Chondrocyte (in vitro differentiated cells): ENCODE measurements at regions not wholly inside any gene's neighbourhood (a gene's known extent, or its start where the extent isn't known, plus 50 kb on each side); places are given as distances from the start of the nearest gene placed in this dataset.

ENCODE experiments used
- DNase-seq: peaks from one replicate; pipeline ENCODE4 v3.0.0; 2021; ENCODE audit warnings: mixed read lengths, low spot score
- H3K27ac Mint-ChIP-seq: one replicate; pipeline ENCODE4 v1.8.0; 2021; ENCODE audit warnings: mild to moderate bottlenecking, moderate library complexity, mixed read lengths; ENCODE audit not compliant: unreplicated experiment
- H3K27me3 Mint-ChIP-seq: 2 replicates; pipeline ENCODE4 v1.8.0; 2021; ENCODE audit warnings: low read depth, mixed read lengths
- H3K36me3 Mint-ChIP-seq: 2 replicates; pipeline ENCODE4 v1.8.0; 2021; ENCODE audit warnings: low read depth, mixed read lengths
- H3K4me1 Mint-ChIP-seq: 2 replicates; pipeline ENCODE4 v1.8.0; 2021; ENCODE audit warnings: low read depth, mild to moderate bottlenecking, mixed read lengths
- H3K4me3 Mint-ChIP-seq: one replicate; pipeline ENCODE4 v1.8.0; 2021; ENCODE audit warnings: mild to moderate bottlenecking, moderate library complexity, mixed read lengths; ENCODE audit not compliant: unreplicated experiment
- H3K9me3 Mint-ChIP-seq: 2 replicates; pipeline ENCODE4 v1.8.0; 2021; ENCODE audit warnings: low read depth, mixed read lengths
- TF ChIP-seq, protein P1 (sequence below): fragments of 200-600 bp; sonication (generic); IDR thresholded peaks from 2 replicates; pipeline ENCODE4 v1.5.0; 2021; ENCODE audit warnings: antibody characterized with exemption, mild to moderate bottlenecking, moderate library complexity

DNA sequence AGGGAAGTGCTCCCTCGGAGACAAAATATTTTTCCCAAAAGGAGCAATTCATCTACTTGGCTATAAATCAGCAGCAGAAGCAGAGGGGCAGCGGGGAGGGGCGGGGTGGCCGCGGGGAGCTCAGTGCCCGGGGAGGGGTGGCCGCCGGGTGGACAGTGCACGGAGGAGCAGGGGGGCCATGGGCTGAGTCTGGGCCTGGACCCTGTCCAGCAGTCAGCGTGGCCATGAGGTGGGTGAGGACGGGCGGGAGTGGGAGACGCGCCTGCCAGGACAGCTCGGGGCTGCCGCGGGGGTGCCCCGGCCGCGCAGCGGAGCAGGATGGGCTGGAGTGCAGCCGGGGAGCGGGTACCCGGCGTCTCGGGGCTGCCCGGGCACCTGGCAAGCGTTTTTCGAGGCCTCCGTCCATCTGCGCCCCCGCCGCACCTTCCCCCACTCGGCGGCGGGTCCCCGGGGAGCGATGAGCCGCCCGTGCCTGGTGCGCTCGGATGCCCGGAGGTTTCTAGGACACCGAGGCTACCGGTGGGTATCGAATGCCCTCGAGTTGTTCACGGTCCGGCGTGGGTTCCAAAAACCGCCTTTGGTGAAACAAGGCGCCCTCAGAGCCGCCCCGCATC lies 229.5 kb downstream of the THBS2 start:
- Mint-ChIP-seq H3K4me3 (no peak overlapping the region), H3K27me3 (no peaks in the 10 kb centered on the region), H3K36me3 (peaks cover 1% of the 10 kb centered on the region), H3K4me1 (peaks cover 12% of the 10 kb centered on the region), H3K9me3 (no peaks in the 10 kb centered on the region), H3K27ac (no peak overlapping the region)
- TF ChIP-seq, protein P1, sequence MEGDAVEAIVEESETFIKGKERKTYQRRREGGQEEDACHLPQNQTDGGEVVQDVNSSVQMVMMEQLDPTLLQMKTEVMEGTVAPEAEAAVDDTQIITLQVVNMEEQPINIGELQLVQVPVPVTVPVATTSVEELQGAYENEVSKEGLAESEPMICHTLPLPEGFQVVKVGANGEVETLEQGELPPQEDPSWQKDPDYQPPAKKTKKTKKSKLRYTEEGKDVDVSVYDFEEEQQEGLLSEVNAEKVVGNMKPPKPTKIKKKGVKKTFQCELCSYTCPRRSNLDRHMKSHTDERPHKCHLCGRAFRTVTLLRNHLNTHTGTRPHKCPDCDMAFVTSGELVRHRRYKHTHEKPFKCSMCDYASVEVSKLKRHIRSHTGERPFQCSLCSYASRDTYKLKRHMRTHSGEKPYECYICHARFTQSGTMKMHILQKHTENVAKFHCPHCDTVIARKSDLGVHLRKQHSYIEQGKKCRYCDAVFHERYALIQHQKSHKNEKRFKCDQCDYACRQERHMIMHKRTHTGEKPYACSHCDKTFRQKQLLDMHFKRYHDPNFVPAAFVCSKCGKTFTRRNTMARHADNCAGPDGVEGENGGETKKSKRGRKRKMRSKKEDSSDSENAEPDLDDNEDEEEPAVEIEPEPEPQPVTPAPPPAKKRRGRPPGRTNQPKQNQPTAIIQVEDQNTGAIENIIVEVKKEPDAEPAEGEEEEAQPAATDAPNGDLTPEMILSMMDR, result no peak
- DNase-seq, result no peak

DNA sequence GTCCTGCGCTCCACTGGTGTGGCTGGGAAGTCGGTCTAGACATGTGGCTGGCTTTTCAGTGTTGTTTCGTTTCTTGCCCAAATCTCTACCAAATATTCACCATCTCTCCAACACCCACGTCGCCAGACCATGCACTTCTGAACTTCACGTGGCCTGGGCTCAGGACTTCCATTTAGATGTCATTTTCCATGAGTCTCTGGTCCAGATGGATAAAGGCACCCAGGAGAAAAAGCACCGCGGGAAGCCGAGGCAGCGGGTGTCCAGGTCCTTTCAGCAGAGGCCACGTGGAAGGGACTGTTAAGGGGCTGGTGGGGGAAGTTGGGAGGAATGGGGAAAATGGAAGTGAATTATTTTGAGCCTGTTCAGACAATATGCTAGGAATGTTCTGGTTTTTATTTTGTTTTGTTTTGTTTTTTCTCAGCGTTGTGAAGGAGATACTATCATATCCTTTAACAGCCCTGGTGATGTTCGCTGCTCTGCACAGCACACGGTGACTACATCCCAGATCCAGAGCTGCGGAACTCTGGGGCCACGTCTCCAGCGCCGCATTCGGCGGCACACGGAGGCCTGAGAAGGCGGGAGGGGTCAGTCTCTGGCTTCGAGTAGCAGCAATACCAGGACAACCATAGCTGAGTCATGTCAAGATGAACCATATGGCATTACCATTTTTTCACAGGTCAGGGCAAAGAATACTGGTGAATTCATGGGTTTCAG lies 230.3 kb downstream of the THBS2 start:
- H3K36me3 Mint-ChIP-seq, result peaks cover 1% of the 10 kb centered on the region
- H3K9me3 Mint-ChIP-seq, result no peaks in the 10 kb centered on the region
- no peak for DNase-seq
- H3K27ac Mint-ChIP-seq, result peak overlapping the region; percentile 70
- no peaks in the 10 kb centered on the region for H3K27me3 Mint-ChIP-seq
- no peak overlapping the region for H3K4me3 Mint-ChIP-seq
- peaks cover 11% of the 10 kb centered on the region for H3K4me1 Mint-ChIP-seq
- TF ChIP-seq, protein P1, result no peak

DNA sequence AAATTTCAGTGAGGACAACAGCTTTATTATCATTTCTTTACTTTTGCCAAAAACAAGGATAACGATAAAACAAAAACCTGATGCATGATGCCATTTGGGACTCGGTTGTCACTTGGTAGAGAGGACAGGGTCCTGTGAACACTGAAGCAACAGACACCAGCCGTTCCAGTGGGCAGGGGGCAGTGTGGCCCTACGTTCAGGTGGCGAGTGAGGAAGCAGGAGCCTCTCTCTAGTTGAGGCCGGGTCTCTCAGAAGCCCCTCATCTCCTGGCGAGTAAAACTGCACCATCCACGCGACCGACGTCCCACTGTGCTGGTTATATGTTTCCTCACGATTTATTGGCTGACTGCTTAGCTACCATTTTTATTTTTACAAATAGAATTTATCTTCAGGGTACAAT lies 231.6 kb downstream of the THBS2 start:
- no peak overlapping the region for H3K4me3 Mint-ChIP-seq

DNA sequence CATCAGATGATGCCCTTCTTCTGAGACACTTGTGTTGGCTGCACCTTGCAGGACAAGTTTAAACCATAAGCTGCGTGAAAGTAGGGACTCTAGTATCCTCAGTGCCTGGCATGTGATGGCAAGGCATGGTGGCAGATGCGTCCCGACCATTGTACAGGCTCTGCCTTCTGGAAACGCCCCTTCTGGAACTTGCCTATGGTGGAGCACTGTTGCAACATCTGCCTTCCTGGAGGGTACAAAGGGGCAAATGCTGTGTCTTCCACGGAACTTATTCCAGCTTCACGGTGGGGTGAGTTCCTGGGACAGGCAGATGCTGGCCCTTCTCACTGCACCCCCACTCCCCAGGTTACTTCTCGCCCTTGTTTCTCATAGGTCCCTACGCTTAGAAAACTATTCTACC lies 232.8 kb downstream of the THBS2 start:
- DNase-seq, result no peak
- Mint-ChIP-seq H3K27ac (no peak overlapping the region), H3K9me3 (peaks cover 19% of the 10 kb centered on the region), H3K36me3 (peaks cover 10% of the 10 kb centered on the region), H3K4me1 (peaks cover 14% of the 10 kb centered on the region), H3K27me3 (no peaks in the 10 kb centered on the region), H3K4me3 (no peak overlapping the region)
- TF ChIP-seq, protein P1, result no peak

More for the DNA sequence above, 231.6 kb downstream of the THBS2 start:
- peaks cover 14% of the 10 kb centered on the region for H3K4me1 Mint-ChIP-seq
- H3K36me3 Mint-ChIP-seq, result peaks cover 4% of the 10 kb centered on the region
- peaks cover 9% of the 10 kb centered on the region for H3K9me3 Mint-ChIP-seq
- H3K27me3 Mint-ChIP-seq, result no peaks in the 10 kb centered on the region
- TF ChIP-seq, protein P1, result peak; percentile 34
- H3K27ac Mint-ChIP-seq, result no peak overlapping the region
- no peak for DNase-seq

DNA sequence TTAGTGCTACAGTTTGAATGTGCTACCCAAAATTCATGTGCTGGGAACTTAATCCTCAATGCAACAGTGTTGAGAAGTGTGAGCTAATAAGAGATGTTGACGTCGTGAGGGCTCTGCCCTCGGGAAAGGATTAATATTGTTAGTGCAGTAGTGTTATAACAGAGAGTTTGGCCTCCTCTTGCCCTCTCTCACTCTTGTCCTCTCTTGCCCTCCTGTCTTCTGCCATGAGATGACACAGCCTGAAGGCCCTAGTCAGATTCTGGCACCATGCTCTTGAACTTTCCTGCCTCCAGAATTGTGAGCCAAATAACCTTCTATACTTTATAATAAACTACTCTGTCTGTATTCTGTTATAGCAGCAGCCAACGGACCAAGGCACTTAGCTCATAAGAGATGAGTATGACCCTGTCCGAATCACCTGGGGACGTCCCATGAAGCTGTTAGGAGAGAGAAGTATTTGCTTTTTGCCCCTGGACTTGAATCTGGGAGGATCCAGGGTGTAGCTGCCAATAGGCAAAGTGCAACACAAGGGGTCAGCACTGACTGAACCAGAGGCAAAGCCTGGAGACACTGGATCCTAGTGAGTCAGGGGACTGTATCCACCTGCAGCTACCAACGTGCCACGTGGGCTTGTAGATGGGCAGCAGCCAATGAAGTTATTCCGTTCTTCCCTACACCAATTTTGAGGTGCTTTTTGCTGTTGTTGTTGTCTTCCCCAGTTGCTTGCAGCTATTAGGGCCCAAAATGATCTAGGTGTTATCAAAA lies 233.7 kb downstream of the THBS2 start:
- Mint-ChIP-seq H3K4me1 (peaks cover 14% of the 10 kb centered on the region), H3K9me3 (peaks cover 28% of the 10 kb centered on the region), H3K4me3 (no peak overlapping the region), H3K27me3 (no peaks in the 10 kb centered on the region), H3K27ac (no peak overlapping the region), H3K36me3 (peaks cover 17% of the 10 kb centered on the region)
- no peak for DNase-seq
- TF ChIP-seq, protein P1, result no peak
